PFSK-1 (cell line): ENCODE measurements at regions not wholly inside any gene's neighbourhood (a gene's known extent, or its start where the extent isn't known, plus 50 kb on each side); places are given as distances from the start of the nearest gene placed in this dataset.

Experiments used
- FOXP2 ChIP-seq: optimal IDR thresholded peaks from 2 replicates; pipeline ENCODE3; 2011; ENCODE audit warnings: borderline replicate concordance, control low read depth, inconsistent platforms; ENCODE audit not compliant: insufficient read depth; ENCODE audit errors: extremely low read length, extremely low read depth
- POLR2AphosphoS5 ChIP-seq: IDR thresholded peaks from 2 replicates; pipeline ENCODE4 v1.6.1; 2012; ENCODE audit warnings: low read depth, mild to moderate bottlenecking, control low read depth, low read length, moderate library complexity
- SIN3A ChIP-seq: IDR thresholded peaks from 2 replicates; pipeline ENCODE4 v1.6.1; 2012; ENCODE audit warnings: mild to moderate bottlenecking, low read length, moderate library complexity, borderline replicate concordance; ENCODE audit not compliant: insufficient read depth
- TAF1 ChIP-seq: IDR thresholded peaks from 2 replicates; pipeline ENCODE4 v1.6.1; 2012; ENCODE audit warnings: low read length, control low read depth, borderline replicate concordance; ENCODE audit not compliant: insufficient read depth
- TF ChIP-seq, protein P1 (sequence below), 2 experiments: IDR thresholded peaks; 2 replicates each; pipeline versions ENCODE4 v1.6.1 to v1.8.0; 2011 to 2012; ENCODE audit warnings: low read depth in 2 of 2, low read length in 2 of 2, control low read depth in 1 of 2, inconsistent platforms in 1 of 2, mild to moderate bottlenecking in 1 of 2, moderate library complexity in 1 of 2; ENCODE audit not compliant: insufficient read depth in 1 of 2

DNA sequence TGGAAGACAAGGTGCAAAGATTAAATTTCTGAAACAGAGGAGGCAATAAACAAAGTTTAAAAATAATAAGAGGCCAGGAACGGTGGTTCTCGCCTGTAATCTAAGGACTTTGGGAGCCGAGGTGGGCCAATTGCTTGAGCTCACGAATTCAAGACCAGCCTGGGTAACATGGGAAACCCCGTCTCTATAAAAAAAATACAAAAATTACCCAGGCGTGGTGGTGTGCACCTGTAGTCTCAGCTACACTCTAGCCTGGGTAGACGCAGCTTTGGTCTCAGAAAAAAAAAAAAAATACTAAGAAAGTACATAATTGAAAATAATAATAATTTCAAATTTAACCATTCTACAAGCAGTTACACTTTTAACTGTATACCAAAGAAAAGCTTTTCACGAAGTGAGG lies 744.6 kb upstream of the POU3F3 start:
- TF ChIP-seq TAF1 (no peak), POLR2AphosphoS5 (no peak), SIN3A (no peak), FOXP2 (no peak)
- TF ChIP-seq, protein P1, sequence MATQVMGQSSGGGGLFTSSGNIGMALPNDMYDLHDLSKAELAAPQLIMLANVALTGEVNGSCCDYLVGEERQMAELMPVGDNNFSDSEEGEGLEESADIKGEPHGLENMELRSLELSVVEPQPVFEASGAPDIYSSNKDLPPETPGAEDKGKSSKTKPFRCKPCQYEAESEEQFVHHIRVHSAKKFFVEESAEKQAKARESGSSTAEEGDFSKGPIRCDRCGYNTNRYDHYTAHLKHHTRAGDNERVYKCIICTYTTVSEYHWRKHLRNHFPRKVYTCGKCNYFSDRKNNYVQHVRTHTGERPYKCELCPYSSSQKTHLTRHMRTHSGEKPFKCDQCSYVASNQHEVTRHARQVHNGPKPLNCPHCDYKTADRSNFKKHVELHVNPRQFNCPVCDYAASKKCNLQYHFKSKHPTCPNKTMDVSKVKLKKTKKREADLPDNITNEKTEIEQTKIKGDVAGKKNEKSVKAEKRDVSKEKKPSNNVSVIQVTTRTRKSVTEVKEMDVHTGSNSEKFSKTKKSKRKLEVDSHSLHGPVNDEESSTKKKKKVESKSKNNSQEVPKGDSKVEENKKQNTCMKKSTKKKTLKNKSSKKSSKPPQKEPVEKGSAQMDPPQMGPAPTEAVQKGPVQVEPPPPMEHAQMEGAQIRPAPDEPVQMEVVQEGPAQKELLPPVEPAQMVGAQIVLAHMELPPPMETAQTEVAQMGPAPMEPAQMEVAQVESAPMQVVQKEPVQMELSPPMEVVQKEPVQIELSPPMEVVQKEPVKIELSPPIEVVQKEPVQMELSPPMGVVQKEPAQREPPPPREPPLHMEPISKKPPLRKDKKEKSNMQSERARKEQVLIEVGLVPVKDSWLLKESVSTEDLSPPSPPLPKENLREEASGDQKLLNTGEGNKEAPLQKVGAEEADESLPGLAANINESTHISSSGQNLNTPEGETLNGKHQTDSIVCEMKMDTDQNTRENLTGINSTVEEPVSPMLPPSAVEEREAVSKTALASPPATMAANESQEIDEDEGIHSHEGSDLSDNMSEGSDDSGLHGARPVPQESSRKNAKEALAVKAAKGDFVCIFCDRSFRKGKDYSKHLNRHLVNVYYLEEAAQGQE (IDR thresholded peaks at IDR 0.05; ENCODE audit: insufficient read depth in 1 of 2, low read depth in 2 of 2, low read length in 2 of 2) = no peak
